ENCODE measurements at regions not wholly inside any gene's neighbourhood (a gene's known extent, or its start where the extent isn't known, plus 50 kb on each side); places are given as distances from the start of the nearest gene placed in this dataset.

GRCh38 chr4:159420162-159421057 is 317.5 kb downstream of the RAPGEF2 start (continued):
- TF ChIP-seq ZC3H13 (CRISPR knock-in tag; IDR thresholded peaks at IDR 0.05) (no peak), TFE3 (CRISPR knock-in tag; IDR thresholded peaks at IDR 0.05) (peak; percentile 37; the same call in 1 of the 2 replicates), MTERF4 (CRISPR knock-in tag; IDR thresholded peaks at IDR 0.05) (no peak), ATF2 (CRISPR knock-in tag; IDR thresholded peaks at IDR 0.05) (peak; percentile 84; the same call in 1 of the 2 replicates), CREM (IDR thresholded peaks at IDR 0.05) (peak; percentile 83), CREM (CRISPR knock-in tag; IDR thresholded peaks at IDR 0.05) (no peak), ZNF484 (CRISPR knock-in tag; IDR thresholded peaks at IDR 0.05; ENCODE audit: borderline replicate concordance, low read depth) (no peak), KLF11 (CRISPR knock-in tag; IDR thresholded peaks at IDR 0.05) (0 out of 2 replicates have a peak, but pooled peaks have one; percentile 23), ZBTB7B (CRISPR knock-in tag; IDR thresholded peaks at IDR 0.05) (peak; percentile 96), ZEB1 (IDR thresholded peaks at IDR 0.05; ENCODE audit: insufficient replicate concordance, low read depth) (peak; percentile 76), ZBTB34 (CRISPR knock-in tag; IDR thresholded peaks at IDR 0.05) (peak; percentile 30; the same call in 1 of the 2 replicates), TEAD3 (CRISPR knock-in tag; optimal IDR thresholded peaks at IDR 0.05; ENCODE audit: borderline replicate concordance) (peak; percentile 86), IKZF4 (CRISPR knock-in tag; IDR thresholded peaks at IDR 0.05; ENCODE audit: borderline replicate concordance, low read depth, not compliant biosample characterization) (no peak), SCMH1 (CRISPR knock-in tag; IDR thresholded peaks at IDR 0.05; ENCODE audit: borderline replicate concordance) (no peak), FOXJ3 (CRISPR knock-in tag; IDR thresholded peaks at IDR 0.05; ENCODE audit: borderline replicate concordance) (peak; percentile 95), ZNF598 (CRISPR knock-in tag; IDR thresholded peaks at IDR 0.05; ENCODE audit: borderline replicate concordance) (no peak), ZNF460 (CRISPR knock-in tag; IDR thresholded peaks at IDR 0.05; ENCODE audit: borderline replicate concordance) (no peak; the same call in 1 of the 2 replicates), TOPORS (CRISPR knock-in tag; IDR thresholded peaks at IDR 0.05) (no peak; the same call in 1 of the 2 replicates)
- TF ChIP-seq, protein P1, sequence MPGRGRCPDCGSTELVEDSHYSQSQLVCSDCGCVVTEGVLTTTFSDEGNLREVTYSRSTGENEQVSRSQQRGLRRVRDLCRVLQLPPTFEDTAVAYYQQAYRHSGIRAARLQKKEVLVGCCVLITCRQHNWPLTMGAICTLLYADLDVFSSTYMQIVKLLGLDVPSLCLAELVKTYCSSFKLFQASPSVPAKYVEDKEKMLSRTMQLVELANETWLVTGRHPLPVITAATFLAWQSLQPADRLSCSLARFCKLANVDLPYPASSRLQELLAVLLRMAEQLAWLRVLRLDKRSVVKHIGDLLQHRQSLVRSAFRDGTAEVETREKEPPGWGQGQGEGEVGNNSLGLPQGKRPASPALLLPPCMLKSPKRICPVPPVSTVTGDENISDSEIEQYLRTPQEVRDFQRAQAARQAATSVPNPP (CRISPR knock-in tag; IDR thresholded peaks at IDR 0.05), result 0 out of 2 replicates have a peak, but pooled peaks have one; percentile 60
- TF ChIP-seq, protein P2, sequence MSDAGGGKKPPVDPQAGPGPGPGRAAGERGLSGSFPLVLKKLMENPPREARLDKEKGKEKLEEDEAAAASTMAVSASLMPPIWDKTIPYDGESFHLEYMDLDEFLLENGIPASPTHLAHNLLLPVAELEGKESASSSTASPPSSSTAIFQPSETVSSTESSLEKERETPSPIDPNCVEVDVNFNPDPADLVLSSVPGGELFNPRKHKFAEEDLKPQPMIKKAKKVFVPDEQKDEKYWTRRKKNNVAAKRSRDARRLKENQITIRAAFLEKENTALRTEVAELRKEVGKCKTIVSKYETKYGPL (CRISPR knock-in tag; IDR thresholded peaks at IDR 0.05), result peak; percentile 66; the same call in 1 of the 2 replicates
- TF ChIP-seq, protein P3, sequence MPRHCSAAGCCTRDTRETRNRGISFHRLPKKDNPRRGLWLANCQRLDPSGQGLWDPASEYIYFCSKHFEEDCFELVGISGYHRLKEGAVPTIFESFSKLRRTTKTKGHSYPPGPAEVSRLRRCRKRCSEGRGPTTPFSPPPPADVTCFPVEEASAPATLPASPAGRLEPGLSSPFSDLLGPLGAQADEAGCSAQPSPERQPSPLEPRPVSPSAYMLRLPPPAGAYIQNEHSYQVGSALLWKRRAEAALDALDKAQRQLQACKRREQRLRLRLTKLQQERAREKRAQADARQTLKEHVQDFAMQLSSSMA (CRISPR knock-in tag; IDR thresholded peaks at IDR 0.05), result no peak
